ENCODE measurements at regions not wholly inside any gene's neighbourhood (a gene's known extent, or its start where the extent isn't known, plus 50 kb on each side); places are given as distances from the start of the nearest gene placed in this dataset.

GRCh38 chr4:181259081-181259709 is 984.0 kb upstream of the TENM3 start:
- TF ChIP-seq CTCF (IDR thresholded peaks at IDR 0.05) (no peak), POLR2A (IDR thresholded peaks at IDR 0.05) (no peak)
